ENCODE measurements at regions not wholly inside any gene's neighbourhood (a gene's known extent, or its start where the extent isn't known, plus 50 kb on each side); places are given as distances from the start of the nearest gene placed in this dataset.
"Not testable (repeated sequence)": the region's sequence is repeated elsewhere in the genome, so short reads cannot be mapped to it uniquely, and the experiment has no call there.

DNA sequence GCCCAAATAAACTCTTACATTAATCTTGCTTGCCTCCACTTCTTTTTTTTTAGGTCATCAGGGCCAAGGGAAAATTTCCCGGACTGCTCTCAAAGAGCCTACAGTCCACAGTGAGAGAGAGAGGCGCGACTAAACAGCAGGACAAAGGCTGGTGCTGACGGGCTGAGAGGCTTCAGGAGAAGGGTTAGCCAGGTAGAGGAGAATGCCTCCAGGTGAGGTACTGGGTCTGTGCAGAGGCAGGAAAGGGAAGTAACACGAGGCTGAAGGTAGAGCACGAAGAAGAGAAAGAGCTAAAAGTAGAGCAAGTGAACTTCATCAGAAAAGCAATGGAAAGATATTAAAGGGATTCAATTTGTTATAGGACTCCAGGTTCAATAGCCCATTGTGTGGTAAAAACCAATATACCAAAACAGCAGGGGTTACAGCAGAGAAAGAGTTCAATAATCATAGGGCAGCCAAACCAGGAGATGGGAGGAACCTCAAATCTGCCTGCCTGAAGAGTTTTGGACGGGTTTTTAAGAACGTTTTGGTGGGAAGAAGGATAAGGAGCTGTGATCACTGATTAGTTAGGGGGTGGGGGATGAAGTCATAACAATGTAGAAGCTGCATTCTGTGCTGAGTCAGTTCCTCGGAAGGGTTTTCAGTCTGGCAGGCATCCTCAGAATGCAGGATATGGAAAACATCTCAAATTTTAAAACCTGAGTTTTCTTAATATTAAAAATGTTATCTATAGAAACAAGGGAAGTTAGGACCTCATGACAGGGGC is 171.5 kb downstream of the AKR1D1 start:
- H3K4me3 Mint-ChIP-seq (ENCODE audit: unreplicated experiment) = no peak overlapping the region
- DNase-seq (ENCODE audit: low spot score) = no peak
- H3K27me3 Mint-ChIP-seq (ENCODE audit: unreplicated experiment) = no peaks in the 10 kb centered on the region
- H3K4me1 Mint-ChIP-seq (ENCODE audit: unreplicated experiment) = peaks cover 4% of the 10 kb centered on the region
- H3K9me3 Mint-ChIP-seq (ENCODE audit: unreplicated experiment) = no peaks in the 10 kb centered on the region
- TF ChIP-seq, protein P1, sequence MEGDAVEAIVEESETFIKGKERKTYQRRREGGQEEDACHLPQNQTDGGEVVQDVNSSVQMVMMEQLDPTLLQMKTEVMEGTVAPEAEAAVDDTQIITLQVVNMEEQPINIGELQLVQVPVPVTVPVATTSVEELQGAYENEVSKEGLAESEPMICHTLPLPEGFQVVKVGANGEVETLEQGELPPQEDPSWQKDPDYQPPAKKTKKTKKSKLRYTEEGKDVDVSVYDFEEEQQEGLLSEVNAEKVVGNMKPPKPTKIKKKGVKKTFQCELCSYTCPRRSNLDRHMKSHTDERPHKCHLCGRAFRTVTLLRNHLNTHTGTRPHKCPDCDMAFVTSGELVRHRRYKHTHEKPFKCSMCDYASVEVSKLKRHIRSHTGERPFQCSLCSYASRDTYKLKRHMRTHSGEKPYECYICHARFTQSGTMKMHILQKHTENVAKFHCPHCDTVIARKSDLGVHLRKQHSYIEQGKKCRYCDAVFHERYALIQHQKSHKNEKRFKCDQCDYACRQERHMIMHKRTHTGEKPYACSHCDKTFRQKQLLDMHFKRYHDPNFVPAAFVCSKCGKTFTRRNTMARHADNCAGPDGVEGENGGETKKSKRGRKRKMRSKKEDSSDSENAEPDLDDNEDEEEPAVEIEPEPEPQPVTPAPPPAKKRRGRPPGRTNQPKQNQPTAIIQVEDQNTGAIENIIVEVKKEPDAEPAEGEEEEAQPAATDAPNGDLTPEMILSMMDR (IDR thresholded peaks at IDR 0.05; ENCODE audit: unreplicated experiment) = no peak
- H3K27ac Mint-ChIP-seq (ENCODE audit: unreplicated experiment) = no peak overlapping the region
- H3K36me3 Mint-ChIP-seq (ENCODE audit: low read depth, unreplicated experiment) = peaks cover 4% of the 10 kb centered on the region

DNA sequence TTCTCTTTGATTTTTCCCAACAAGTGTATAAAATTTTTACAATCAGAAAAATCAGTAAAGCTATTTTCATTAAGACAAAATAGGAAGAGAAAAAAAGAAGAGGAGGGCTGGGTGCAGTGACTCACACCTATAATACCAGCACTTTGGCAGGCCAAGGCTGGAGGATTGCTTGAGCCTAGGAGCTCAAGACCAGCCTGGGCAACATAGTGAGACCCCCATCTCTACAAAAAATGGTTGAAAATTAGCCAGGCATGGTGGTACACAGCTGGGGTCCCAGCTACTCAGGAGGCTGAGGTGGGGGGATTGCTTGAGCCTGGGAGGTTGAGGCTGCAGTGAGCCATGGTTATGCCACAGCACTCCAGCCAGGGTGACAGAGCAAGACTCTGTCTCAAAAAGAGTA is 172.3 kb downstream of the AKR1D1 start:
- DNase-seq (ENCODE audit: low spot score) = no peak
- H3K9me3 Mint-ChIP-seq (ENCODE audit: unreplicated experiment) = no peaks in the 10 kb centered on the region
- TF ChIP-seq, protein P1 (IDR thresholded peaks at IDR 0.05; ENCODE audit: unreplicated experiment) = no peak
- peaks cover 4% of the 10 kb centered on the region for H3K36me3 Mint-ChIP-seq (ENCODE audit: low read depth, unreplicated experiment)
- no peak overlapping the region for H3K27ac Mint-ChIP-seq (ENCODE audit: unreplicated experiment)
- no peaks in the 10 kb centered on the region for H3K27me3 Mint-ChIP-seq (ENCODE audit: unreplicated experiment)
- H3K4me1 Mint-ChIP-seq (ENCODE audit: unreplicated experiment) = peaks cover 2% of the 10 kb centered on the region
- H3K4me3 Mint-ChIP-seq (ENCODE audit: unreplicated experiment) = no peak overlapping the region

DNA sequence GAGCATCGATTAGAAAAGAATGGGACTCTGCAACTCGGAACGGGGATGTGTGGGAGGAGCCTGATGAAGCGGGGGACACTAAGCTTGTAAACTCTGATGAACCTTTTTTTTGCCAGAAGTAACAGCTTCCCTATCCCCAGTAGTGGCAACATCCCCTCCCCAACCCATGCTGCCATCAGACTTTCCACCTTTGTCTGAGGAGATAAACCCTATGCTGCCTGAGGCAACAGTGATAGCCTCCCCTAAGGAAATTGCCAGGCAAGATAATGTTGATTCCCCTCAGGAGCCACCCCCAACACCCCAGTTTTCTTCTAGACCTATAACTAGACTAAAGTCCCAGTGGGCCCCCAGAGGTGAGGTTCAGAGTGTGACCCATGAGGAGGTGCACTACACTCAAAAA is 173.7 kb downstream of the AKR1D1 start:
- no peak for DNase-seq (ENCODE audit: low spot score)
- Mint-ChIP-seq H3K4me3 (ENCODE audit: unreplicated experiment) (no peak overlapping the region), H3K9me3 (ENCODE audit: unreplicated experiment) (no peaks in the 10 kb centered on the region), H3K36me3 (ENCODE audit: low read depth, unreplicated experiment) (peaks cover 4% of the 10 kb centered on the region), H3K27ac (ENCODE audit: unreplicated experiment) (no peak overlapping the region), H3K4me1 (ENCODE audit: unreplicated experiment) (no peaks in the 10 kb centered on the region), H3K27me3 (ENCODE audit: unreplicated experiment) (no peaks in the 10 kb centered on the region)
- TF ChIP-seq, protein P1 (IDR thresholded peaks at IDR 0.05; ENCODE audit: unreplicated experiment) = no peak

DNA sequence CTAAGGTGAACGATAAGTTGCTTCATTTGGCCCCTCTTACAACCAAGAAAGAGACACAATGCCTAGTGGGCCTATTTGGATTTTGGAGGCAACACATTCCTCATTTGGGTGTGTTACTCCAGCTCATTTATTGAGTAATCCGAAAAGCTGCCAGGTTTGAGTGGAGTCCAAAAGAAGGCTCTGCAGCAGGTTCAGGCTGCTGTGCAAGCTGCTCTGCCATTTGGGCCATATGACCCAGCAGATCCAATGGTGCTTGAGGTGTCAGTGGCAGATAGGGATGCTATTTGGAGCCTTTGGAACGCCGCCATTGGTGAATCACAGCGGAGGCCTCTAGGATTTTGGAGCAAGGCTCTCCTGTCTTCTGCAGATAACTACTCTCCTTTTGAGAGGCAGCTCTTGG is 176.4 kb downstream of the AKR1D1 start:
- H3K9me3 Mint-ChIP-seq (ENCODE audit: unreplicated experiment) = not testable (repeated sequence)

DNA sequence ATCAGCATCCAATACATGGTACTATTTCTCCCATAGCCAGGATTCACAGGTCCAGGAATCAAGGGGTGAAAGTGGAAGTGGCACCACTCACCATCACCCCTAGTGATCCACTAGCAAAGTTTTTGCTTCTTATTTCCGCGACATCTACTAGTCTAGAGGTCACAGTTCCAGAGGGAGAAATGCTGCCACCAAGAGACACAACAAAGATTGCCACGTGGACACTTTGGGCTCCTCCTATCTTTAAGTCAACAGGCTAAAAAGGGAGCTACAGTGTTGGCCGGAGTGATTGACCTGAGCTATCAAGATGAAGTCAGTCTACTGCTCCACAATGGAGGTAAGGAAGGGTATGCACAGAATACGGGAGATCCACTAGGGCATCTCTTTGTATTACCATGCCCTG is 178.2 kb downstream of the AKR1D1 start:
- Mint-ChIP-seq H3K9me3 (ENCODE audit: unreplicated experiment) (peaks cover 8% of the 10 kb centered on the region), H3K36me3 (ENCODE audit: low read depth, unreplicated experiment) (peaks cover 5% of the 10 kb centered on the region), H3K4me3 (ENCODE audit: unreplicated experiment) (no peak overlapping the region), H3K27me3 (ENCODE audit: unreplicated experiment) (no peaks in the 10 kb centered on the region), H3K27ac (ENCODE audit: unreplicated experiment) (no peak overlapping the region), H3K4me1 (ENCODE audit: unreplicated experiment) (no peaks in the 10 kb centered on the region)
- TF ChIP-seq, protein P1 (IDR thresholded peaks at IDR 0.05; ENCODE audit: unreplicated experiment) = no peak
- no peak for DNase-seq (ENCODE audit: low spot score)

More for the DNA sequence above, 176.4 kb downstream of the AKR1D1 start:
- not testable (repeated sequence) for H3K4me3 Mint-ChIP-seq (ENCODE audit: unreplicated experiment); H3K27me3 Mint-ChIP-seq (ENCODE audit: unreplicated experiment); H3K36me3 Mint-ChIP-seq (ENCODE audit: low read depth, unreplicated experiment); H3K4me1 Mint-ChIP-seq (ENCODE audit: unreplicated experiment); H3K27ac Mint-ChIP-seq (ENCODE audit: unreplicated experiment); DNase-seq (ENCODE audit: low spot score)
